ENCODE measurements at regions not wholly inside any gene's neighbourhood (a gene's known extent, or its start where the extent isn't known, plus 50 kb on each side); places are given as distances from the start of the nearest gene placed in this dataset.
"Not testable (repeated sequence)": the region's sequence is repeated elsewhere in the genome, so short reads cannot be mapped to it uniquely, and the experiment has no call there.

DNA sequence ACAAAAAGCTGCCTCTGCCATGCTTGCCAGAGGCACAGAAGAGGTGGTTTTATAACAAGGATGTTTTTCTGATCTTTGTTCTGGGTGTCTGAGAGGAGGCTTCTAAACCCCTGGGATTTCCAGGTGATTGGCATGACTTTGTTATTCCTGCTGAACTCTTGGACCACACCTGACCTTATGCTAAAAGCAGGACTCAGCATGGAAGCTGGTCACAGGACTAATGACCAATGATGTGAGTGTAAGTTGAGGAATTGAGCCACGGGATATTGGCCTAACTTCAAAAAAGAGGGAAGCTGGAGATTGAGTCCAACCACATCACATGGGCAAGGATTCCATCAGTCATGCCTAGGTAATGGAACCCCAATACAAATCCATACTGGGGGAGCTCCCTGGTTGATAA, 437.9 kb downstream of the POM121L12 start:
- no peak for TF ChIP-seq CTCF (IDR thresholded peaks at IDR 0.05; ENCODE audit: unreplicated experiment)
- Mint-ChIP-seq H3K27ac (ENCODE audit: unreplicated experiment) (no peak overlapping the region), H3K27me3 (ENCODE audit: unreplicated experiment) (no peaks in the 10 kb centered on the region), H3K9me3 (ENCODE audit: unreplicated experiment) (no peaks in the 10 kb centered on the region), H3K4me1 (ENCODE audit: unreplicated experiment) (no peaks in the 10 kb centered on the region), H3K36me3 (ENCODE audit: low read depth, unreplicated experiment) (no peaks in the 10 kb centered on the region), H3K4me3 (ENCODE audit: unreplicated experiment) (no peak overlapping the region)
- DNase-seq (ENCODE audit: low spot score), result no peak

DNA sequence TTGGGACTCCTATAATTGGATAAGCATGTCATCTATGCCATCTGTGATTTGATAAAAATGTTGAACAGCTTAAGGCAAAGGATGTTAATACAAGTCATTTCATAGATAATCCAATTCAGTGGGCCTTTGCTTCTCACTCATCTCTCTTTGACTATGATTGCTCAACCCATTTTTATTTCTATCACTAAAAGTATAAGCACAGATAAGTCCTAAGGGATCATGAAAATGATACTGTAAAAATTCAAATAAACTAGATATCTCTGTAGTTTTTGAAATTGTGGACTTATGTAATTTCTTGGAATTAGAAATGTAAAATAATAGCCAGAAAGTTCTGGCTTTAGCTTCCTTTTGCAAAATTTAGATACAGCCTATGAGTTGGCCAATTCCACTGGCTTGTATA, 440.3 kb downstream of the POM121L12 start:
- no peaks in the 10 kb centered on the region for H3K36me3 Mint-ChIP-seq (ENCODE audit: low read depth, unreplicated experiment)
- H3K9me3 Mint-ChIP-seq (ENCODE audit: unreplicated experiment), result no peaks in the 10 kb centered on the region
- no peaks in the 10 kb centered on the region for H3K27me3 Mint-ChIP-seq (ENCODE audit: unreplicated experiment)
- H3K4me1 Mint-ChIP-seq (ENCODE audit: unreplicated experiment), result peaks cover 4% of the 10 kb centered on the region
- DNase-seq (ENCODE audit: low spot score), result no peak
- no peak overlapping the region for H3K4me3 Mint-ChIP-seq (ENCODE audit: unreplicated experiment)
- no peak for TF ChIP-seq CTCF (IDR thresholded peaks at IDR 0.05; ENCODE audit: unreplicated experiment)
- H3K27ac Mint-ChIP-seq (ENCODE audit: unreplicated experiment), result no peak overlapping the region

- Mint-ChIP-seq H3K4me3 (ENCODE audit: unreplicated experiment) (no peak overlapping the region), H3K27me3 (ENCODE audit: unreplicated experiment) (no peaks in the 10 kb centered on the region), H3K4me1 (ENCODE audit: unreplicated experiment) (peaks cover 4% of the 10 kb centered on the region), H3K27ac (ENCODE audit: unreplicated experiment) (no peak overlapping the region), H3K36me3 (ENCODE audit: low read depth, unreplicated experiment) (no peaks in the 10 kb centered on the region), H3K9me3 (ENCODE audit: unreplicated experiment) (no peaks in the 10 kb centered on the region)
- no peak for DNase-seq (ENCODE audit: low spot score)
- no peak for TF ChIP-seq CTCF (IDR thresholded peaks at IDR 0.05; ENCODE audit: unreplicated experiment)
Observed at GRCh38 chr7:53476566-53476965, 441.1 kb downstream of the POM121L12 start.

- Mint-ChIP-seq H3K27ac (ENCODE audit: unreplicated experiment) (no peak overlapping the region), H3K9me3 (ENCODE audit: unreplicated experiment) (no peaks in the 10 kb centered on the region), H3K27me3 (ENCODE audit: unreplicated experiment) (no peaks in the 10 kb centered on the region), H3K36me3 (ENCODE audit: low read depth, unreplicated experiment) (no peaks in the 10 kb centered on the region), H3K4me1 (ENCODE audit: unreplicated experiment) (no peaks in the 10 kb centered on the region), H3K4me3 (ENCODE audit: unreplicated experiment) (no peak overlapping the region)
- TF ChIP-seq CTCF (IDR thresholded peaks at IDR 0.05; ENCODE audit: unreplicated experiment), result no peak
- DNase-seq (ENCODE audit: low spot score), result no peak
Observed at GRCh38 chr7:53485354-53485753, 449.9 kb downstream of the POM121L12 start.

- DNase-seq (ENCODE audit: low spot score), result no peak
- no peaks in the 10 kb centered on the region for H3K27me3 Mint-ChIP-seq (ENCODE audit: unreplicated experiment)
- H3K4me3 Mint-ChIP-seq (ENCODE audit: unreplicated experiment), result no peak overlapping the region
- no peak overlapping the region for H3K27ac Mint-ChIP-seq (ENCODE audit: unreplicated experiment)
- H3K4me1 Mint-ChIP-seq (ENCODE audit: unreplicated experiment), result no peaks in the 10 kb centered on the region
- no peaks in the 10 kb centered on the region for H3K9me3 Mint-ChIP-seq (ENCODE audit: unreplicated experiment)
- H3K36me3 Mint-ChIP-seq (ENCODE audit: low read depth, unreplicated experiment), result no peaks in the 10 kb centered on the region
- no peak for TF ChIP-seq CTCF (IDR thresholded peaks at IDR 0.05; ENCODE audit: unreplicated experiment)
Observed at GRCh38 chr7:53491051-53491450, 455.6 kb downstream of the POM121L12 start.

DNA sequence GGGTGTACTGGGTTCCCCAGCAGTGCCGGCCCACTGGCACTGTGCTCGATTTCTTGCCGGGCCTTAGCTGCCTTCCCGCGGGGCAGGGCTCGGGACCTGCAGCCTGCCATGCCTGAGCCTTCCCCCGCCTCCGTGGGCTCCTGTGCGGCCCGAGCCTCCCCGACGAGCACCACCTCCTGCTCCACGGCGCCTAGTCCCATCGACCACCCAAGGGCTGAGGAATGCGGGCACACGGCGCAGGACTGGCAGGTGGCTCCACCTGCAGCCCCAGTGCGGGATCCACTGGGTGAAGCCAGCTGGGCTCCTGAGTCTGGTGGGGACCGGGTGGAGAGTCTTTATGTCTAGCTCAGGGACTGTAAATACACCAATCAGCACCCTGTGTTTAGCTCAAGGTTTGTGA, 459.7 kb downstream of the POM121L12 start:
- H3K27ac Mint-ChIP-seq (ENCODE audit: unreplicated experiment); H3K9me3 Mint-ChIP-seq (ENCODE audit: unreplicated experiment); DNase-seq (ENCODE audit: low spot score); H3K4me3 Mint-ChIP-seq (ENCODE audit: unreplicated experiment); H3K27me3 Mint-ChIP-seq (ENCODE audit: unreplicated experiment); H3K4me1 Mint-ChIP-seq (ENCODE audit: unreplicated experiment); H3K36me3 Mint-ChIP-seq (ENCODE audit: low read depth, unreplicated experiment): not testable (repeated sequence)

Measured in endothelial cell (in vitro differentiated cells).